ENCODE measurements at regions not wholly inside any gene's neighbourhood (a gene's known extent, or its start where the extent isn't known, plus 50 kb on each side); places are given as distances from the start of the nearest gene placed in this dataset.

- H3K27me3 ChIP-seq = no peaks in the 10 kb centered on the region
- no peaks in the 10 kb centered on the region for H3K9me3 ChIP-seq
- no peaks in the 10 kb centered on the region for H3K36me3 ChIP-seq
- H3K4me3 ChIP-seq (ENCODE audit: low read depth, low read length) = no peak overlapping the region
- H3K4me1 ChIP-seq = no peaks in the 10 kb centered on the region
- no peak for DNase-seq
- TF ChIP-seq CTCF (IDR thresholded peaks at IDR 0.05; ENCODE audit: low read depth, low read length) = no peak
Observed at GRCh38 chr7:13049946-13050345, 362.5 kb downstream of the ARL4A start.

- no peaks in the 10 kb centered on the region for H3K9me3 ChIP-seq
- no peaks in the 10 kb centered on the region for H3K4me1 ChIP-seq
- no peaks in the 10 kb centered on the region for H3K27me3 ChIP-seq
- no peak for TF ChIP-seq CTCF (IDR thresholded peaks at IDR 0.05; ENCODE audit: low read depth, low read length)
- H3K36me3 ChIP-seq = no peaks in the 10 kb centered on the region
- DNase-seq = no peak
- no peak overlapping the region for H3K4me3 ChIP-seq (ENCODE audit: low read depth, low read length)
Observed at GRCh38 chr7:13050703-13051102, 363.3 kb downstream of the ARL4A start.

GRCh38 chr7:13055732-13056368 is 368.4 kb downstream of the ARL4A start:
- DNase-seq = no peak
- TF ChIP-seq CTCF (IDR thresholded peaks at IDR 0.05; ENCODE audit: low read depth, low read length) = no peak
- Histone ChIP-seq H3K9me3 (no peaks in the 10 kb centered on the region), H3K27me3 (no peaks in the 10 kb centered on the region; the same call in 1 of the 2 replicates), H3K36me3 (no peaks in the 10 kb centered on the region), H3K4me1 (no peaks in the 10 kb centered on the region), H3K4me3 (ENCODE audit: low read depth, low read length) (no peak overlapping the region)

GRCh38 chr7:13057462-13058200 is 370.2 kb downstream of the ARL4A start:
- TF ChIP-seq CTCF (IDR thresholded peaks at IDR 0.05; ENCODE audit: low read depth, low read length) = no peak
- Histone ChIP-seq H3K27me3 (no peaks in the 10 kb centered on the region; the same call in 1 of the 2 replicates), H3K4me3 (ENCODE audit: low read depth, low read length) (no peak overlapping the region), H3K9me3 (no peaks in the 10 kb centered on the region), H3K4me1 (no peaks in the 10 kb centered on the region), H3K36me3 (no peaks in the 10 kb centered on the region)
- DNase-seq = no peak

- no peak for TF ChIP-seq CTCF (IDR thresholded peaks at IDR 0.05; ENCODE audit: low read depth, low read length)
- Histone ChIP-seq H3K36me3 (no peaks in the 10 kb centered on the region), H3K4me3 (ENCODE audit: low read depth, low read length) (no peak overlapping the region), H3K27me3 (no peaks in the 10 kb centered on the region; the same call in none of the 2 replicates), H3K9me3 (no peaks in the 10 kb centered on the region), H3K4me1 (no peaks in the 10 kb centered on the region)
- DNase-seq = no peak
Observed at GRCh38 chr7:13060173-13060572, 372.7 kb downstream of the ARL4A start.

GRCh38 chr7:13061115-13061514 is 373.7 kb downstream of the ARL4A start:
- no peaks in the 10 kb centered on the region for H3K4me1 ChIP-seq
- no peaks in the 10 kb centered on the region for H3K9me3 ChIP-seq
- TF ChIP-seq CTCF (IDR thresholded peaks at IDR 0.05; ENCODE audit: low read depth, low read length) = no peak
- no peaks in the 10 kb centered on the region for H3K36me3 ChIP-seq
- H3K4me3 ChIP-seq (ENCODE audit: low read depth, low read length) = no peak overlapping the region
- no peaks in the 10 kb centered on the region; the same call in none of the 2 replicates for H3K27me3 ChIP-seq
- no peak for DNase-seq
